Parathyroid adenoma (tissue), 2 donors: ENCODE measurements at regions not wholly inside any gene's neighbourhood (a gene's known extent, or its start where the extent isn't known, plus 50 kb on each side); places are given as distances from the start of the nearest gene placed in this dataset.

Experiments
- H2AFZ ChIP-seq: fragments of 300-600 bp; sonication (generic); one replicate; pipeline ENCODE4 v1.7.0; 2017; ENCODE audit warnings: antibody characterized with exemption, mild to moderate bottlenecking
- H3K27ac ChIP-seq: fragments of 300-600 bp; sonication (generic); one replicate; pipeline ENCODE4 v1.7.0; 2017
- H3K27me3 ChIP-seq: fragments of 300-600 bp; sonication (generic); one replicate; pipeline ENCODE4 v1.7.0; 2017; ENCODE audit warnings: low read length; ENCODE audit not compliant: control insufficient read depth, insufficient read depth
- H3K36me3 ChIP-seq: fragments of 300-600 bp; sonication (generic); one replicate; pipeline ENCODE4 v1.7.0; 2017; ENCODE audit warnings: low read length; ENCODE audit not compliant: control insufficient read depth, insufficient read depth
- H3K4me1 ChIP-seq: fragments of 300-600 bp; sonication (generic); one replicate; pipeline ENCODE4 v1.7.0; 2017; ENCODE audit warnings: control low read depth
- H3K4me2 ChIP-seq: fragments of 300-600 bp; sonication (generic); one replicate; pipeline ENCODE4 v1.7.0; 2017; ENCODE audit warnings: low read length
- H3K4me3 ChIP-seq: fragments of 300-600 bp; sonication (generic); one replicate; pipeline ENCODE4 v1.7.0; 2017; ENCODE audit warnings: low read depth, low read length
- H3K79me2 ChIP-seq: fragments of 300-600 bp; sonication (generic); one replicate; pipeline ENCODE4 v1.7.0; 2017; ENCODE audit warnings: control low read depth
- H3K9ac ChIP-seq: fragments of 300-600 bp; sonication (generic); one replicate; pipeline ENCODE4 v1.7.0; 2017; ENCODE audit warnings: mild to moderate bottlenecking
- H3K9me3 ChIP-seq: fragments of 300-600 bp; sonication (generic); one replicate; pipeline ENCODE4 v1.7.0; 2017; ENCODE audit warnings: low read length; ENCODE audit not compliant: control insufficient read depth
- CTCF ChIP-seq: fragments of 300-600 bp; sonication (generic); IDR thresholded peaks from one replicate; pipeline ENCODE4 v1.7.0; 2017; ENCODE audit warnings: antibody characterized with exemption, mild to moderate bottlenecking
- donor health status: primary hyperparathyroidism.

DNA sequence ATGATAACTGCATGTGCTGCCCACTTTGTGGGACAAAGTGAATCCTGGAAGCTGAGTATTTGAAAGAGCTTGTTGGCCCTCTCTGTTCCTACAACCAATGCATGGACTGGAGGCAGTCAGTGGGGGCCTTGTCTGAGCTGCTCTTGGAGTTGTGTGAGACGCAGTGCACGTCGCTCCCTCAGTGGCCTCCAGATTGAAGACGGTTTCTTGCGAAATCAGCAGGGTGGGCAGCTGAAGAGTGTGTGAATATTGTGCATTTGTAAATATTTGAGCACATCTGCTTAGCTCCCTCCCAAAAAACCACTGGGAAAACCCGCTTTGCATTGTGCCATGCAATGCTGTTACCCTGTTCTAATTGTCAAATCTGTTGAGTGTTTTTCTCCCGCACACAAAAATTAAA lies 782.8 kb downstream of the PLCL1 start:
- Histone ChIP-seq H3K36me3 (no peaks in the 10 kb centered on the region), H3K9me3 (no peaks in the 10 kb centered on the region), H3K27me3 (no peaks in the 10 kb centered on the region), H3K9ac (no peak overlapping the region), H3K4me2 (no peak overlapping the region), H2AFZ (no peak overlapping the region), H3K79me2 (no peaks in the 10 kb centered on the region), H3K4me3 (no peak overlapping the region), H3K27ac (no peak overlapping the region), H3K4me1 (no peaks in the 10 kb centered on the region)
- TF ChIP-seq CTCF = no peak

DNA sequence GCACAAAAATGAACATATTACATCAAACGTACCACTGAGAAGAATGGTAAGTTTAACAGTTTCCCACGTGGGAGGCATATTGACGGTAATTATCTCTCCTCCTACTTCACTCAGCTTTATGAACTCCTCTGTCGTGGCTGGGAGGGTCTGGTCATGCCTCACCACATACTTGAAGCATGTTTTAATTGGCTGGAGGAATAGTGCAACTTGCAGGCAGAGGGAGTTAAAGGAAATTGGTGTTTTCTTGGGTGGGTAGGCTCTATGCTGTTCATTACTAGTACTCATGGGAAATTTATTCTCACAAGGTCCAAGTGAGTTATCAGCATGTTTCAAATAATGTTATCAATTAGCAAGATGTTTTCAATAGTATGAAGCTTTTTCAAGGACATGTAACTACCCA lies 767.0 kb downstream of the PLCL1 start:
- no peaks in the 10 kb centered on the region for H3K27me3 ChIP-seq
- H3K27ac ChIP-seq = no peak overlapping the region
- no peaks in the 10 kb centered on the region for H3K9me3 ChIP-seq
- H3K36me3 ChIP-seq = no peaks in the 10 kb centered on the region
- H3K9ac ChIP-seq = no peak overlapping the region
- H3K79me2 ChIP-seq = no peaks in the 10 kb centered on the region
- no peak overlapping the region for H3K4me3 ChIP-seq
- no peak overlapping the region for H2AFZ ChIP-seq
- no peak overlapping the region for H3K4me2 ChIP-seq
- TF ChIP-seq CTCF = no peak
- H3K4me1 ChIP-seq = no peaks in the 10 kb centered on the region

GRCh38 chr2:198558176-198558575 lies 753.8 kb downstream of the PLCL1 start:
- H3K9me3 ChIP-seq = no peaks in the 10 kb centered on the region
- H3K27ac ChIP-seq = no peak overlapping the region
- no peaks in the 10 kb centered on the region for H3K36me3 ChIP-seq
- no peak overlapping the region for H3K9ac ChIP-seq
- H2AFZ ChIP-seq = no peak overlapping the region
- H3K27me3 ChIP-seq = no peaks in the 10 kb centered on the region
- H3K79me2 ChIP-seq = no peaks in the 10 kb centered on the region
- no peak overlapping the region for H3K4me3 ChIP-seq
- H3K4me2 ChIP-seq = no peak overlapping the region
- no peak for TF ChIP-seq CTCF
- H3K4me1 ChIP-seq = no peaks in the 10 kb centered on the region

GRCh38 chr2:198546122-198546521 lies 741.7 kb downstream of the PLCL1 start:
- H3K27ac ChIP-seq = no peak overlapping the region
- no peaks in the 10 kb centered on the region for H3K9me3 ChIP-seq
- no peak for TF ChIP-seq CTCF
- H3K27me3 ChIP-seq = no peaks in the 10 kb centered on the region
- H3K36me3 ChIP-seq = no peaks in the 10 kb centered on the region
- H2AFZ ChIP-seq = no peak overlapping the region
- no peak overlapping the region for H3K9ac ChIP-seq
- H3K79me2 ChIP-seq = no peaks in the 10 kb centered on the region
- H3K4me3 ChIP-seq = no peak overlapping the region
- no peak overlapping the region for H3K4me2 ChIP-seq
- H3K4me1 ChIP-seq = no peaks in the 10 kb centered on the region

- no peaks in the 10 kb centered on the region for H3K27me3 ChIP-seq
- no peak overlapping the region for H3K27ac ChIP-seq
- H3K4me1 ChIP-seq = no peaks in the 10 kb centered on the region
- H3K9ac ChIP-seq = no peak overlapping the region
- no peaks in the 10 kb centered on the region for H3K36me3 ChIP-seq
- H3K79me2 ChIP-seq = no peaks in the 10 kb centered on the region
- no peak for TF ChIP-seq CTCF
- no peak overlapping the region for H3K4me2 ChIP-seq
- no peak overlapping the region for H2AFZ ChIP-seq
- no peak overlapping the region for H3K4me3 ChIP-seq
- no peaks in the 10 kb centered on the region for H3K9me3 ChIP-seq
Measured at GRCh38 chr2:198545411-198545810, 741.0 kb downstream of the PLCL1 start.
